Naive thymus-derived CD8-positive, alpha-beta T cell (primary cell): ENCODE measurements at regions not wholly inside any gene's neighbourhood (a gene's known extent, or its start where the extent isn't known, plus 50 kb on each side); places are given as distances from the start of the nearest gene placed in this dataset.
"Not testable (repeated sequence)": the region's sequence is repeated elsewhere in the genome, so short reads cannot be mapped to it uniquely, and the experiment has no call there.

Experiments used
- ATAC-seq, 2 donors: fragments of 150-1000 bp; cut with Tn5 transposase in 1 of 2; sonication (Bioruptor Pico), chemical (Tn5 transposase) in 1 of 2; 1 replicate in 1 of 2; 2 replicates in 1 of 2; pipeline ENCODE4 v1.10.0; 2021; ENCODE audit warnings: mild to moderate bottlenecking in 2 of 2, moderate library complexity in 2 of 2
- POLR2A ChIA-PET: fragments of 350-600 bp; sonication (Branson Sonifier 250); formaldehyde crosslinking; loops from one replicate; lab custom pipeline; 2021; ENCODE audit warnings: antibody characterized with exemption; lab: Charles Lee
- DNase-seq, 10 donors: peaks; one replicate each; pipeline versions ENCODE4 v3.0.0 to v3.0.0-alpha.2; 2020 to 2022
- H3K27ac Mint-ChIP-seq, 10 donors: one replicate each; pipeline ENCODE4 v1.8.0; 2020 to 2022; ENCODE audit warnings: mild to moderate bottlenecking in 10 of 10, mixed read lengths in 10 of 10, moderate library complexity in 4 of 10, inconsistent platforms in 1 of 10
- H3K27me3 Mint-ChIP-seq, 5 donors: one replicate each; pipeline ENCODE4 v1.8.0; 2021 to 2022; ENCODE audit warnings: mixed read lengths in 5 of 5
- H3K36me3 Mint-ChIP-seq, 3 donors: one replicate each; pipeline ENCODE4 v1.8.0; 2020 to 2022; ENCODE audit warnings: mixed read lengths in 3 of 3, mild to moderate bottlenecking in 2 of 3, inconsistent platforms in 1 of 3
- H3K4me1 Mint-ChIP-seq, 4 donors: one replicate each; pipeline ENCODE4 v1.8.0; 2021 to 2022; ENCODE audit warnings: mixed read lengths in 4 of 4
- H3K4me3 Mint-ChIP-seq, 10 donors: one replicate each; pipeline ENCODE4 v1.8.0; 2020 to 2022; ENCODE audit warnings: mild to moderate bottlenecking in 10 of 10, mixed read lengths in 10 of 10, moderate library complexity in 6 of 10, inconsistent platforms in 1 of 10
- H3K9me3 Mint-ChIP-seq, 9 donors: one replicate each; pipeline ENCODE4 v1.8.0; 2020 to 2022; ENCODE audit warnings: mixed read lengths in 9 of 9, mild to moderate bottlenecking in 3 of 9, inconsistent platforms in 1 of 9, moderate library complexity in 1 of 9

DNA sequence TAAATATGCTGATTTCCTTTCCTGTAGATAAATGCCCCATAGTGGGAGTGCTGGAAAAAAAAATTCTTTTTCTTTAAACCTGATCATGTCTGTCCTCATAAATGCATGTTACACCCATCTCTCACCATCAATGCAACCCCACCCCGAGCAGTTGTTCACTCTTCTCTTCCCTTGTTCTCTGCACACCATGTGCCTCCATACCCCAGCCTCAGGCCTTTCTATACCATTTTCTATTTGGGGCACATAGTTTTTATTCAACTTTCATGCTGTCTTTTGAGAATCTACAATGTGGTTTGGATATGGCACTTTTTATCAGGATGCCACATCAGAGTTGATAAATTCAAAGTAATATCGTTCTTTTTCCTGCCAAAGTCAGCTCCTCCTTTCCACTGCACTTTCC is 202.6 kb downstream of the POTED start:
- H3K4me3 Mint-ChIP-seq, POLR2A ChIA-PET, DNase-seq, H3K9me3 Mint-ChIP-seq, ATAC-seq, H3K4me1 Mint-ChIP-seq, H3K36me3 Mint-ChIP-seq, H3K27me3 Mint-ChIP-seq, H3K27ac Mint-ChIP-seq: not testable (repeated sequence)

GRCh38 chr21:13810559-13810958 is 201.0 kb downstream of the POTED start:
- H3K4me3 Mint-ChIP-seq, POLR2A ChIA-PET, DNase-seq, H3K27ac Mint-ChIP-seq, H3K36me3 Mint-ChIP-seq, ATAC-seq, H3K27me3 Mint-ChIP-seq, H3K4me1 Mint-ChIP-seq: not testable (repeated sequence)
- peaks cover 0 to 10% (median 0%) of the 10 kb centered on the region in 9 donors for H3K9me3 Mint-ChIP-seq

DNA sequence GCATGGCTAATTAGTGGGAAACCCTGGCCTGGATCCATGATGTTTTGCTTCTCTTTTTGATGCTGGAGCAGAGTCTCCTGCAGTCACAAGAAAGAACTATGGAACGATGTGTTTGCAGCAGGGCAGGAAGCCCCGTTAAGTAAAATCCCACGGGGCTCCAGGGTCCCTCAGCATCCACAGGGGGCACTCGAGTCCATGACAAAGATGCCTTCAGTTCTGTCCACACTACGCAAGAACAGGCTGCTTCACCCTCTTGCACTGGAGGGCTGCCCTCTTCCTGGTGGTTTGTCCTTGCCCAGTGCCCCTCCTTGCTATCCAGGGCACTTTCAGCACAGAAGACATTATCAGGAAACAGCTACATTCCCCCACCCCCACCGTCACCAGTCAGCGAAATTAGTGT is 196.9 kb downstream of the POTED start:
- H3K36me3 Mint-ChIP-seq, H3K9me3 Mint-ChIP-seq, DNase-seq, H3K27me3 Mint-ChIP-seq, ATAC-seq, H3K4me1 Mint-ChIP-seq, H3K27ac Mint-ChIP-seq, H3K4me3 Mint-ChIP-seq, POLR2A ChIA-PET: not testable (repeated sequence)

- POLR2A ChIA-PET, H3K27me3 Mint-ChIP-seq, H3K9me3 Mint-ChIP-seq, H3K27ac Mint-ChIP-seq, H3K36me3 Mint-ChIP-seq, ATAC-seq, DNase-seq, H3K4me1 Mint-ChIP-seq, H3K4me3 Mint-ChIP-seq: not testable (repeated sequence)
These were observed 193.2 kb downstream of the POTED start for GRCh38 chr21:13802757-13803156.
